ENCODE measurements at regions not wholly inside any gene's neighbourhood (a gene's known extent, or its start where the extent isn't known, plus 50 kb on each side); places are given as distances from the start of the nearest gene placed in this dataset.

GRCh38 chr6:40794586-40794985 is 207.4 kb upstream of the LRFN2 start:
- DNase-seq (ENCODE audit: low spot score in 2 of 2): no peak
- no peak for TF ChIP-seq POLR2A (IDR thresholded peaks at IDR 0.05)
- WGBS, 2 donors: 39 to 53% methylated on average over 2 of the region's 2 CpGs
- no peak overlapping the region for H3K4me3 ChIP-seq (ENCODE audit: low read depth, poor library complexity, severe bottlenecking)
- intact Hi-C loops (cut with DNase I; ENCODE audit: low total_unique reads): no loop called here

- 92 to 93% methylated on average over 2 of the region's 2 CpGs for WGBS, 2 donors
These were observed 205.0 kb upstream of the LRFN2 start for GRCh38 chr6:40792183-40792582.

GRCh38 chr6:40791004-40791403 is 203.8 kb upstream of the LRFN2 start:
- intact Hi-C loops (cut with DNase I; ENCODE audit: low total_unique reads): no loop called here
- WGBS, 2 donors: 18 to 32% methylated on average over 4 of the region's 4 CpGs
- TF ChIP-seq POLR2A (IDR thresholded peaks at IDR 0.05): no peak
- TF ChIP-seq CTCF (IDR thresholded peaks at IDR 0.05): no peak

More at GRCh38 chr6:40792183-40792582, 205.0 kb upstream of the LRFN2 start:
- intact Hi-C loops (cut with DNase I; ENCODE audit: low total_unique reads): no loop called here
- DNase-seq (ENCODE audit: low spot score in 2 of 2): no peak
- no peak for TF ChIP-seq POLR2A (IDR thresholded peaks at IDR 0.05)
- TF ChIP-seq CTCF (IDR thresholded peaks at IDR 0.05): no peak
- no peak overlapping the region for H3K4me3 ChIP-seq (ENCODE audit: low read depth, poor library complexity, severe bottlenecking)

GRCh38 chr6:40788661-40789655 is 201.8 kb upstream of the LRFN2 start:
- H3K4me3 ChIP-seq (ENCODE audit: low read depth, poor library complexity, severe bottlenecking): no peak overlapping the region
- TF ChIP-seq CTCF (IDR thresholded peaks at IDR 0.05) (no peak), POLR2A (IDR thresholded peaks at IDR 0.05) (no peak)
- no peak for DNase-seq (ENCODE audit: low spot score in 2 of 2)
- intact Hi-C loops (cut with DNase I; ENCODE audit: low total_unique reads): no loop called here
- 38 to 42% methylated on average over 11 of the region's 11 CpGs for WGBS, 2 donors

More at GRCh38 chr6:40791004-40791403, 203.8 kb upstream of the LRFN2 start:
- H3K4me3 ChIP-seq (ENCODE audit: low read depth, poor library complexity, severe bottlenecking): no peak overlapping the region
- no peak for DNase-seq (ENCODE audit: low spot score in 2 of 2)

GRCh38 chr6:40782355-40782754 is 195.2 kb upstream of the LRFN2 start:
- H3K4me3 ChIP-seq (ENCODE audit: low read depth, poor library complexity, severe bottlenecking): no peak overlapping the region
- no peak for DNase-seq (ENCODE audit: low spot score in 2 of 2)
- TF ChIP-seq POLR2A (IDR thresholded peaks at IDR 0.05): no peak
- no peak for TF ChIP-seq CTCF (IDR thresholded peaks at IDR 0.05)
- WGBS, 2 donors: 56 to 74% methylated on average over 3 of the region's 3 CpGs
- intact Hi-C loops (cut with DNase I; ENCODE audit: low total_unique reads): no loop called here

- 94 to 95% methylated on average over 3 of the region's 3 CpGs for WGBS, 2 donors
- TF ChIP-seq CTCF (IDR thresholded peaks at IDR 0.05) (no peak), POLR2A (IDR thresholded peaks at IDR 0.05) (no peak)
These were observed 193.5 kb upstream of the LRFN2 start for GRCh38 chr6:40780637-40781036.

More at GRCh38 chr6:40780637-40781036, 193.5 kb upstream of the LRFN2 start:
- DNase-seq (ENCODE audit: low spot score in 2 of 2): no peak
- no peak overlapping the region for H3K4me3 ChIP-seq (ENCODE audit: low read depth, poor library complexity, severe bottlenecking)
- intact Hi-C loops (cut with DNase I; ENCODE audit: low total_unique reads): no loop called here
